Spleen (tissue), 11 donors: ENCODE measurements at regions not wholly inside any gene's neighbourhood (a gene's known extent, or its start where the extent isn't known, plus 50 kb on each side); places are given as distances from the start of the nearest gene placed in this dataset.
"Not testable (repeated sequence)": the region's sequence is repeated elsewhere in the genome, so short reads cannot be mapped to it uniquely, and the experiment has no call there.

Experiments
- DNase-seq: peaks from one replicate; pipeline ENCODE4 v3.0.0-alpha.2; 2020
- H3K27ac ChIP-seq, 8 donors: fragments of 200-600 bp; sonication (generic) in 7 of 8; 1 replicate in 4 of 8; 2 replicates in 4 of 8; pipeline versions ENCODE4 v1.5.0 to v1.8.0; 2016 to 2021; ENCODE audit warnings: inconsistent platforms in 4 of 8, mild to moderate bottlenecking in 4 of 8, moderate library complexity in 1 of 8
- H3K27me3 ChIP-seq, 7 donors: fragments of 200-600 bp; sonication (generic) in 6 of 7; replicated peaks in 1 of 7; 1 replicate in 4 of 7; 2 replicates in 3 of 7; pipeline versions ENCODE4 v1.5.0 to v1.8.0; 2016 to 2021; ENCODE audit warnings: inconsistent platforms in 3 of 7, mild to moderate bottlenecking in 1 of 7
- H3K36me3 ChIP-seq, 6 donors: fragments of 200-600 bp; sonication (generic) in 5 of 6; 1 replicate in 4 of 6; 2 replicates in 2 of 6; pipeline versions ENCODE4 v1.5.0 to v1.8.0; 2016 to 2021; ENCODE audit warnings: inconsistent platforms in 2 of 6
- H3K4me1 ChIP-seq, 6 donors: fragments of 200-600 bp; sonication (generic) in 5 of 6; 1 replicate in 3 of 6; 2 replicates in 3 of 6; pipeline versions ENCODE4 v1.5.0 to v1.8.0; 2016 to 2021; ENCODE audit warnings: inconsistent platforms in 3 of 6
- H3K4me3 ChIP-seq, 8 donors: fragments of 200-600 bp; sonication (generic) in 7 of 8; 1 replicate in 4 of 8; 2 replicates in 4 of 8; pipeline versions ENCODE4 v1.5.0 to v1.8.0; 2016 to 2021; ENCODE audit warnings: inconsistent platforms in 4 of 8, mild to moderate bottlenecking in 4 of 8, moderate library complexity in 2 of 8
- H3K9me3 ChIP-seq, 8 donors: fragments of 200-600 bp; sonication (generic) in 7 of 8; 1 replicate in 4 of 8; 2 replicates in 4 of 8; pipeline versions ENCODE4 v1.5.0 to v1.8.0; 2016 to 2021; ENCODE audit warnings: inconsistent platforms in 4 of 8
- CTCF ChIP-seq, 11 experiments: fragments of 200-600 bp in 7 of 11; fragments of 450-650 bp in 4 of 11; sonication (generic) in 4 of 11; IDR thresholded peaks in 8 of 11; conservative IDR thresholded peaks in 3 of 11; 1 replicate in 7 of 11; 2 replicates in 4 of 11; pipeline versions ENCODE4 v1.4.0 to v1.8.0; 2016 to 2021; ENCODE audit warnings: antibody characterized with exemption in 11 of 11, inconsistent platforms in 4 of 11, mild to moderate bottlenecking in 1 of 11
- POLR2A ChIP-seq, 3 donors: fragments of 450-650 bp; IDR thresholded peaks; one replicate each; pipeline ENCODE4 v1.5.1; 2017; ENCODE audit warnings: antibody characterized with exemption in 3 of 3, mild to moderate bottlenecking in 1 of 3
- POLR2AphosphoS5 ChIP-seq, 3 donors: sonication (generic); formaldehyde crosslinking; IDR thresholded peaks; one replicate each; pipeline ENCODE4 v1.5.1; 2017; ENCODE audit warnings: antibody characterized with exemption in 3 of 3
- WGBS, 5 donors: extraction: QIAGEN DNeasy Blood & Tissue Kit in 3 of 5; methylation state at CpG; one replicate each; pipeline versions ENCODE4 v1.1.5 to v1.1.7; 2013 to 2018; 5-methylcytosine and 5-hydroxymethylcytosine counted together
- intact Hi-C: fragments of 100-400 bp; cut with DNase I; formaldehyde crosslinking; loops from one replicate; pipeline ENCODE4 v1.15.0; 2023; ENCODE audit warnings: low total_unique reads
- donor health status: healthy with polysubstance abuse.
- donor health status: DM: no; HTN: no; CAD: no; lungs with moderate emphysema.
- donor health status: DM: no; HTN: no; CAD: no.
- donor health status: Bipolar disorder and iron deficiency.
- donor health status: healthy.
- donor health status: DM: no; HTN: no; CAD: no.
- donor health status: DM: yes; HTN: yes; CAD: no.

- H3K27ac ChIP-seq, H3K4me1 ChIP-seq, intact Hi-C loops, H3K9me3 ChIP-seq, H3K36me3 ChIP-seq, H3K4me3 ChIP-seq, H3K27me3 ChIP-seq: not testable (repeated sequence)
- 86 to 92% (median 88%) methylated on average over 12 of the region's 12 CpGs for WGBS, 5 donors
- peak; percentile 15 for DNase-seq
These were observed 81.2 kb upstream of the HMX1 start for GRCh38 chr4:8952791-8953190.

- H3K36me3 ChIP-seq, H3K27me3 ChIP-seq, H3K4me1 ChIP-seq, intact Hi-C loops, H3K4me3 ChIP-seq, H3K9me3 ChIP-seq, H3K27ac ChIP-seq: not testable (repeated sequence)
- 79 to 87% (median 84%) methylated on average over 13 of the region's 13 CpGs for WGBS, 5 donors
- DNase-seq: peak; percentile 56
These were observed 80.5 kb upstream of the HMX1 start for GRCh38 chr4:8952109-8952508.

GRCh38 chr4:8945506-8945905 lies 73.9 kb upstream of the HMX1 start:
- H3K4me1 ChIP-seq, H3K27me3 ChIP-seq, H3K4me3 ChIP-seq, DNase-seq, H3K27ac ChIP-seq, H3K9me3 ChIP-seq, H3K36me3 ChIP-seq, intact Hi-C loops: not testable (repeated sequence)
- 66 to 83% (median 81%) methylated on average over 6 of the region's 6 CpGs for WGBS, 5 donors

- intact Hi-C loops, H3K4me3 ChIP-seq, H3K36me3 ChIP-seq, H3K4me1 ChIP-seq, H3K9me3 ChIP-seq, H3K27ac ChIP-seq: not testable (repeated sequence)
- WGBS, 5 donors: 81 to 88% (median 84%) methylated on average over 11 of the region's 11 CpGs
- peak; percentile 29 for DNase-seq
- peaks cover 0 to 28% (median 0%) of the 10 kb centered on the region in 7 donors for H3K27me3 ChIP-seq
These were observed 71.7 kb upstream of the HMX1 start for GRCh38 chr4:8943367-8943766.

- H3K9me3 ChIP-seq, H3K4me3 ChIP-seq, H3K36me3 ChIP-seq, intact Hi-C loops, H3K4me1 ChIP-seq, DNase-seq, H3K27ac ChIP-seq: not testable (repeated sequence)
- WGBS, 5 donors: 87 to 94% (median 89%) methylated on average over 11 of the region's 11 CpGs
- H3K27me3 ChIP-seq: peaks cover 0 to 28% (median 0%) of the 10 kb centered on the region in 7 donors
These were observed 70.4 kb upstream of the HMX1 start for GRCh38 chr4:8942088-8942487.

- H3K27ac ChIP-seq, H3K4me1 ChIP-seq, H3K36me3 ChIP-seq, intact Hi-C loops, H3K4me3 ChIP-seq, H3K9me3 ChIP-seq, DNase-seq: not testable (repeated sequence)
- H3K27me3 ChIP-seq: peaks cover 0 to 28% (median 0%) of the 10 kb centered on the region in 7 donors
- 83 to 94% (median 88%) methylated on average over 6 of the region's 6 CpGs for WGBS, 5 donors
These were observed 69.8 kb upstream of the HMX1 start for GRCh38 chr4:8941492-8941805.

GRCh38 chr4:8940792-8941491 lies 69.3 kb upstream of the HMX1 start:
- Histone ChIP-seq H3K4me1 (no peaks in the 10 kb centered on the region), H3K4me3 (no peak overlapping the region), H3K27ac (no peak overlapping the region), H3K27me3 (peaks cover 0 to 28% (median 0%) of the 10 kb centered on the region in 7 donors), H3K36me3 (no peaks in the 10 kb centered on the region), H3K9me3 (peaks cover 0 to 4% (median 0%) of the 10 kb centered on the region in 8 donors)
- 34 to 67% (median 66%) methylated on average over 10 to 21 of the region's 21 CpGs for WGBS, 5 donors
- intact Hi-C loops: no loop called here
- peak; percentile 21 for DNase-seq
- TF ChIP-seq CTCF (IDR thresholded peaks at IDR 0.05 in 8 of 11, conservative IDR thresholded peaks at IDR 0.05 in 3 of 11): no peak
- TF ChIP-seq POLR2A (IDR thresholded peaks at IDR 0.05): no peak
- TF ChIP-seq POLR2AphosphoS5 (IDR thresholded peaks at IDR 0.05): no peak
